ENCODE measurements at regions not wholly inside any gene's neighbourhood (a gene's known extent, or its start where the extent isn't known, plus 50 kb on each side); places are given as distances from the start of the nearest gene placed in this dataset.

DNA sequence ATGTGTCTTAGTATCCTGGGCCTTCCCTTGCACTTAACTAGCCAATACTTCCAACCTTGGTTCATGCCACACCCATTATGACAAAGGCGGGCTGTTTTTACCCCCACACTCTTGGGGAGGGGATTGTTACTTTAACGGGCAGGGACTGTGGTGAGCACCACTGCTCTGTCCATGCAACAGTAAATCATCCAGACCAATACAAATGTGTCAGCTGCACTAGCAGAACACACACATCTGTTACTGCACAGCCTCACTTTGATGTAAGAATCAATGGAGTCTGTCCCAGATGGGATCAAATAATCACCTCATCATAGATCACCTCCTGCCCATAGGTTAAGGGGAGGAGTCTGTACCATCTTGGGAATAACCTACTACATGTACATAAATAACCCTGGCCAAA, 58.1 kb downstream of the NPAP1 start:
- 83% methylated on average over 2 of the region's 2 CpGs for WGBS (ENCODE audit: low lambda C conversion rate, missing lambda C conversion rate)
- Histone ChIP-seq H3K36me3 (replicated peaks; ENCODE audit: insufficient read depth, low read depth) (no peaks in the 10 kb centered on the region), H3K4me2 (no peak overlapping the region), H3K4me3 (no peak overlapping the region), H2AFZ (no peak overlapping the region), H3K79me2 (no peaks in the 10 kb centered on the region), H3K9me2 (replicated peaks; ENCODE audit: insufficient read depth) (no peaks in the 10 kb centered on the region), H4K20me1 (ENCODE audit: insufficient read depth, poor library complexity, severe bottlenecking) (no peaks in the 10 kb centered on the region), H3K4me1 (ENCODE audit: insufficient read depth) (no peaks in the 10 kb centered on the region), H3K27me3 (no peaks in the 10 kb centered on the region), H3K9me3 (ENCODE audit: low read depth) (no peaks in the 10 kb centered on the region), H3K27ac (no peak overlapping the region)
- TF ChIP-seq, protein P1, sequence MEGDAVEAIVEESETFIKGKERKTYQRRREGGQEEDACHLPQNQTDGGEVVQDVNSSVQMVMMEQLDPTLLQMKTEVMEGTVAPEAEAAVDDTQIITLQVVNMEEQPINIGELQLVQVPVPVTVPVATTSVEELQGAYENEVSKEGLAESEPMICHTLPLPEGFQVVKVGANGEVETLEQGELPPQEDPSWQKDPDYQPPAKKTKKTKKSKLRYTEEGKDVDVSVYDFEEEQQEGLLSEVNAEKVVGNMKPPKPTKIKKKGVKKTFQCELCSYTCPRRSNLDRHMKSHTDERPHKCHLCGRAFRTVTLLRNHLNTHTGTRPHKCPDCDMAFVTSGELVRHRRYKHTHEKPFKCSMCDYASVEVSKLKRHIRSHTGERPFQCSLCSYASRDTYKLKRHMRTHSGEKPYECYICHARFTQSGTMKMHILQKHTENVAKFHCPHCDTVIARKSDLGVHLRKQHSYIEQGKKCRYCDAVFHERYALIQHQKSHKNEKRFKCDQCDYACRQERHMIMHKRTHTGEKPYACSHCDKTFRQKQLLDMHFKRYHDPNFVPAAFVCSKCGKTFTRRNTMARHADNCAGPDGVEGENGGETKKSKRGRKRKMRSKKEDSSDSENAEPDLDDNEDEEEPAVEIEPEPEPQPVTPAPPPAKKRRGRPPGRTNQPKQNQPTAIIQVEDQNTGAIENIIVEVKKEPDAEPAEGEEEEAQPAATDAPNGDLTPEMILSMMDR (IDR thresholded peaks at IDR 0.05; ENCODE audit: poor library complexity), result no peak
- DNase-seq (ENCODE audit: low spot score), result no peak

GRCh38 chr15:24734396-24734795, 58.8 kb downstream of the NPAP1 start:
- 45% methylated on average over 1 of the region's 1 CpG for WGBS (ENCODE audit: low lambda C conversion rate, missing lambda C conversion rate)
- H3K4me2 ChIP-seq, result no peak overlapping the region

DNA sequence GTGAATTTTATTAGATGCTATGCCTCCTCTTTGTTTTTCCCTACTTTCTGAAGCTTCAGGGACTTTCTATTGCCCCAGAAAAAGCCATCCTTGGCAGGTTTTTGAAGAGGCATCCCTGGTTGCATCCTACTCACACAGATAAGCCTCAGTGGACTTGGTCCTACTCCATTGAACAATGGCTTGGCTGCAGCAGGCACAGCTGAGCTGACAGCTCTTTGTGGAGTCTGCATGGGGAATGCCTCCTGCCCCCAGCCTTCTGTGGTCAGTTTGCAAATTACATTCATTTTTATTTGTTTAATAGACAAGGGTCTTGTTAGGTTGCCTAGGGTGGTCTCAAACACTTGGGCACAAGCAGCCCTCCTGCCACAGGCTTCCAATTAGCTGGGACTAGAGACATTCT, 69.7 kb downstream of the NPAP1 start:
- no peaks in the 10 kb centered on the region for H3K4me1 ChIP-seq (ENCODE audit: insufficient read depth)
- no peaks in the 10 kb centered on the region for H3K36me3 ChIP-seq (replicated peaks; ENCODE audit: insufficient read depth, low read depth)
- no peaks in the 10 kb centered on the region for H3K27me3 ChIP-seq
- no peaks in the 10 kb centered on the region for H3K9me2 ChIP-seq (replicated peaks; ENCODE audit: insufficient read depth)
- no peak overlapping the region for H3K4me3 ChIP-seq
- no peak overlapping the region for H2AFZ ChIP-seq
- H3K4me2 ChIP-seq, result no peak overlapping the region
- no peak overlapping the region for H3K27ac ChIP-seq
- H4K20me1 ChIP-seq (ENCODE audit: insufficient read depth, poor library complexity, severe bottlenecking), result no peaks in the 10 kb centered on the region
- H3K9me3 ChIP-seq (ENCODE audit: low read depth), result no peaks in the 10 kb centered on the region
- no peak for DNase-seq (ENCODE audit: low spot score)
- TF ChIP-seq EZH2 (IDR thresholded peaks at IDR 0.05; ENCODE audit: borderline replicate concordance), result no peak
- TF ChIP-seq, protein P1 (IDR thresholded peaks at IDR 0.05; ENCODE audit: poor library complexity), result no peak
- TF ChIP-seq EZH2phosphoT487 (IDR thresholded peaks at IDR 0.05; ENCODE audit: low read depth, severe bottlenecking, unreplicated experiment), result no peak
- no peaks in the 10 kb centered on the region for H3K79me2 ChIP-seq

More at GRCh38 chr15:24734396-24734795, 58.8 kb downstream of the NPAP1 start:
- Histone ChIP-seq H2AFZ (no peak overlapping the region), H3K4me1 (ENCODE audit: insufficient read depth) (no peaks in the 10 kb centered on the region), H3K27ac (no peak overlapping the region), H3K9me3 (ENCODE audit: low read depth) (no peaks in the 10 kb centered on the region), H3K36me3 (replicated peaks; ENCODE audit: insufficient read depth, low read depth) (no peaks in the 10 kb centered on the region), H3K79me2 (no peaks in the 10 kb centered on the region), H3K4me3 (no peak overlapping the region), H4K20me1 (ENCODE audit: insufficient read depth, poor library complexity, severe bottlenecking) (no peaks in the 10 kb centered on the region), H3K9me2 (replicated peaks; ENCODE audit: insufficient read depth) (no peaks in the 10 kb centered on the region), H3K27me3 (no peaks in the 10 kb centered on the region)
- DNase-seq (ENCODE audit: low spot score), result no peak
- TF ChIP-seq EZH2 (IDR thresholded peaks at IDR 0.05; ENCODE audit: borderline replicate concordance) (no peak), EZH2phosphoT487 (IDR thresholded peaks at IDR 0.05; ENCODE audit: low read depth, severe bottlenecking, unreplicated experiment) (no peak)
- TF ChIP-seq, protein P1 (IDR thresholded peaks at IDR 0.05; ENCODE audit: poor library complexity), result no peak

DNA sequence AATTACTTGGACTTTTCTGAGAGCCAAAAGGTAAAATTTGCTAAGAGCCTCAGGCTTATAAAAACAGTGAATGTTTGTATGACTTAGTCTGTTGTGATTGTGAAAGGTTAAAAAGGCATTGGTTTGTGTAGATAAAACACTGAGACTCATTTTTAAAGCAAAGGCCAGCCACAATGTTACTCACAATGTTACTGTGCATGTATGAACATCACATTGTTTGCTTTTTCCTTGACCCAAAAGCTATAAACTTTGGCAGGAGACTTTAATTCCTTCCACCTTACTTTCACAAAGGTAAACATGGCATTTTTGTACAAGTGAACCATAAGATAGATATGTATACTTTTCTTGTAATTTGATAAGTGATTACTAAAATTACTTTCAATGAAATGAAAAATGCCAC, 70.5 kb downstream of the NPAP1 start:
- Histone ChIP-seq H3K9me2 (replicated peaks; ENCODE audit: insufficient read depth) (no peaks in the 10 kb centered on the region), H4K20me1 (ENCODE audit: insufficient read depth, poor library complexity, severe bottlenecking) (no peaks in the 10 kb centered on the region), H3K4me3 (no peak overlapping the region), H3K4me2 (no peak overlapping the region), H3K4me1 (ENCODE audit: insufficient read depth) (no peaks in the 10 kb centered on the region), H2AFZ (no peak overlapping the region), H3K36me3 (replicated peaks; ENCODE audit: insufficient read depth, low read depth) (no peaks in the 10 kb centered on the region), H3K27me3 (no peaks in the 10 kb centered on the region), H3K79me2 (no peaks in the 10 kb centered on the region), H3K9me3 (ENCODE audit: low read depth) (no peaks in the 10 kb centered on the region), H3K27ac (no peak overlapping the region)
- no peak for DNase-seq (ENCODE audit: low spot score)
- TF ChIP-seq EZH2phosphoT487 (IDR thresholded peaks at IDR 0.05; ENCODE audit: low read depth, severe bottlenecking, unreplicated experiment) (no peak), EZH2 (IDR thresholded peaks at IDR 0.05; ENCODE audit: borderline replicate concordance) (no peak)
- TF ChIP-seq, protein P1 (IDR thresholded peaks at IDR 0.05; ENCODE audit: poor library complexity), result no peak
